ENCODE measurements at regions not wholly inside any gene's neighbourhood (a gene's known extent, or its start where the extent isn't known, plus 50 kb on each side); places are given as distances from the start of the nearest gene placed in this dataset.

DNA sequence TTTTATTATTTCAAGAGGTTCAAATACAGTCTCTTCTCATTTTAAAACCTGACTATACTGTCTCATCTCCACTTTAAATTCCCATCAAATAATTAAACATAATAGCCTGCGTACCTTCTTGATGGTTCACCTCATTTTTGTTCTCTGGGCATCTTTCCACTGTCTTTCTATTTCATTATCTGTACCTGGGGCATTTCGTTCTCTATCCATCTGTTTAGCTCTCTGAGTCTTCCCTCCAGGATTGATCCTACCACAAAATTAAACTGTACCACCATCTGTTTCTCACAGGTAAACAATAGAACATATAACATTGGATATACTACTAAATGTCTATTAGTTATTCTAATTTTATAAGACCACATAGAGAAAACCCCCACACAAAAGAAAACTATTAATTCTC, 1331.4 kb downstream of the NSUN3 start:
- TF ChIP-seq CTCF (IDR thresholded peaks at IDR 0.05; ENCODE audit: insufficient read depth, low read length, poor library complexity, severe bottlenecking) (no peak), EZH2phosphoT487 (conservative IDR thresholded peaks at IDR 0.05; ENCODE audit: low read length) (no peak)
- no peak overlapping the region for H3K27ac ChIP-seq (ENCODE audit: low read depth, low read length)
- no peaks in the 10 kb centered on the region for H3F3A ChIP-seq (ENCODE audit: insufficient read depth)
- no peaks in the 10 kb centered on the region for H4K20me1 ChIP-seq (ENCODE audit: low read depth, low read length)
- H3K36me3 ChIP-seq (ENCODE audit: low read length): no peaks in the 10 kb centered on the region
- H3K4me2 ChIP-seq (ENCODE audit: low read depth, low read length, poor library complexity, severe bottlenecking): no peak overlapping the region
- no peaks in the 10 kb centered on the region for H3K9me2 ChIP-seq (replicated peaks; ENCODE audit: insufficient read depth, low read length)
- H3K27me3 ChIP-seq (ENCODE audit: low read length): no peaks in the 10 kb centered on the region
- no peaks in the 10 kb centered on the region for H3K79me2 ChIP-seq (ENCODE audit: insufficient read depth, low read length)
- H3K9me3 ChIP-seq (ENCODE audit: insufficient read depth, low read length): no peaks in the 10 kb centered on the region
- no peak overlapping the region for H2AFZ ChIP-seq (ENCODE audit: low read depth, low read length, severe bottlenecking)
- H3K4me3 ChIP-seq (ENCODE audit: insufficient read depth, low read length, poor library complexity, severe bottlenecking): no peak overlapping the region
- no peak overlapping the region for H3K9ac ChIP-seq (ENCODE audit: low read length)

DNA sequence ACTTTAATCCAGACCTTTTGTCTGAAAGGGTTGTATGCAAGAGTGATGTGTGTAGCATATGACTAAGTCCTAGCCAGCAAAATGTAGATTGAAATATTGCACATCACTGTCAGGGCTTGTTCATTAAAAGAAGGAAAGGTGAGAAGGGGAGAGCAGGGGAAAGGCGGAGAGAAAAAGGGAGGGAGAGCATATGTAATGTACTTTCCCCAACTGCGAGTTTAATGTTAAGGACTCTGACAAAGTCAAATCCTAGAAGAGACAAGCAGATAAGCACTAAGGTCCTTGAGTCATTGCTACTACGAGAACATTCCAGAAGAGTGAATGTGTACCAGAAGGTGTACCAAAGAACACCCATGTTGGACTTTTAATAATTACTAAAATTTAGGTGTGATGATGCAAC, 1336.7 kb downstream of the NSUN3 start:
- Histone ChIP-seq H3K4me3 (ENCODE audit: insufficient read depth, low read length, poor library complexity, severe bottlenecking) (no peak overlapping the region), H2AFZ (ENCODE audit: low read depth, low read length, severe bottlenecking) (no peak overlapping the region), H3F3A (ENCODE audit: insufficient read depth) (no peaks in the 10 kb centered on the region), H3K9me2 (replicated peaks; ENCODE audit: insufficient read depth, low read length) (no peaks in the 10 kb centered on the region), H3K27ac (ENCODE audit: low read depth, low read length) (no peak overlapping the region), H4K20me1 (ENCODE audit: low read depth, low read length) (no peaks in the 10 kb centered on the region), H3K9me3 (ENCODE audit: insufficient read depth, low read length) (no peaks in the 10 kb centered on the region), H3K79me2 (ENCODE audit: insufficient read depth, low read length) (no peaks in the 10 kb centered on the region), H3K27me3 (ENCODE audit: low read length) (no peaks in the 10 kb centered on the region), H3K9ac (ENCODE audit: low read length) (no peak overlapping the region), H3K36me3 (ENCODE audit: low read length) (no peaks in the 10 kb centered on the region), H3K4me2 (ENCODE audit: low read depth, low read length, poor library complexity, severe bottlenecking) (no peak overlapping the region)
- TF ChIP-seq EZH2phosphoT487 (conservative IDR thresholded peaks at IDR 0.05; ENCODE audit: low read length) (no peak), CTCF (IDR thresholded peaks at IDR 0.05; ENCODE audit: insufficient read depth, low read length, poor library complexity, severe bottlenecking) (no peak)

DNA sequence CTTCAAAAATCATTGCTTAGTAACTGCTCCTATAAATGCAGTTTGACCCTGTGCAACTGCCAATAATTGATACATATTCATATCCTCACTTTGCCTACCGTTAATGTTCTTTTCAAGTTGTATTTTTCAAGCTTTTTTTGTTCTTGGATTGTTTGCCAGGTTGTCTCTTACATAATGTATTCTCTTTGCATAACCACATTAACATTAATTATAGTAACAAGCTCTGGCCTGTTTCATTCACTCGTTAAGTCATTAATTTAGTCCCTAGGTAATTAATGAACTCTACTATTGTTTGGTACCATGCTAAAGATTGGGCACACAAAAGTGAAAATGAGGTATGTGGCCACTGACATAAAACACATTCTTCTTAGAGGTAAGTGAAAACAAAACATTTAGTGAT, 1338.8 kb downstream of the NSUN3 start:
- Histone ChIP-seq H3K9me2 (replicated peaks; ENCODE audit: insufficient read depth, low read length) (no peaks in the 10 kb centered on the region), H4K20me1 (ENCODE audit: low read depth, low read length) (no peaks in the 10 kb centered on the region), H3F3A (ENCODE audit: insufficient read depth) (no peaks in the 10 kb centered on the region), H3K9me3 (ENCODE audit: insufficient read depth, low read length) (no peaks in the 10 kb centered on the region), H3K9ac (ENCODE audit: low read length) (no peak overlapping the region), H3K4me2 (ENCODE audit: low read depth, low read length, poor library complexity, severe bottlenecking) (no peak overlapping the region), H3K4me3 (ENCODE audit: insufficient read depth, low read length, poor library complexity, severe bottlenecking) (no peak overlapping the region), H3K36me3 (ENCODE audit: low read length) (no peaks in the 10 kb centered on the region), H2AFZ (ENCODE audit: low read depth, low read length, severe bottlenecking) (peak overlapping the region; percentile 19), H3K27me3 (ENCODE audit: low read length) (no peaks in the 10 kb centered on the region), H3K79me2 (ENCODE audit: insufficient read depth, low read length) (no peaks in the 10 kb centered on the region), H3K27ac (ENCODE audit: low read depth, low read length) (no peak overlapping the region)
- TF ChIP-seq CTCF (IDR thresholded peaks at IDR 0.05; ENCODE audit: insufficient read depth, low read length, poor library complexity, severe bottlenecking) (no peak), EZH2phosphoT487 (conservative IDR thresholded peaks at IDR 0.05; ENCODE audit: low read length) (no peak)
